ENCODE measurements at regions not wholly inside any gene's neighbourhood (a gene's known extent, or its start where the extent isn't known, plus 50 kb on each side); places are given as distances from the start of the nearest gene placed in this dataset.

DNA sequence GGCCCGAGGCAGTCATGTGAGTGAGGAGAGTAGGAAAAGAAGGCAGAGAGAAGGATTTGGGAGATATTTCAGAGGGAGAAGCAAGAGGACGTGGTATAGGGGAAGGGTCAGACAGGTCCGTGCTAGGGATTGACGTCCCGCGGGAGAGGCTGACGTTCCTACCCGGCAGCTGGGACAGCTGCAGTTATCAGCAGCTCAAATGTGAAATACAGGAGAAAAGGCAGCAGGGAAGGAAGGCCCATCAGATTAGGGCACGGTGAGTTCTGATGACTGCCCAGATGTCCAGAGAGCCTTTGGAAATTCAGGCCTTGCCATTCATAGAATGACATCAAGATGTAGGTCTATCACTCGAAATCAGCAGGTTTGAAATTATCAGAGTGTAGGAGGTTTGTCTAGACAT, 88.4 kb downstream of the IRS2 start:
- H2AFZ ChIP-seq (ENCODE audit: low read length): no peak overlapping the region
- H3K4me3 ChIP-seq (ENCODE audit: low read depth, low read length, poor library complexity, severe bottlenecking): no peak overlapping the region
- no peaks in the 10 kb centered on the region for H3K9me2 ChIP-seq (ENCODE audit: low read depth, low read length)
- H3K4me2 ChIP-seq (ENCODE audit: low read length): no peak overlapping the region
- no peak overlapping the region for H3K9ac ChIP-seq (ENCODE audit: low read length)
- H3K27me3 ChIP-seq (ENCODE audit: insufficient read depth, low read length): no peaks in the 10 kb centered on the region
- no peaks in the 10 kb centered on the region for H3F3A ChIP-seq (ENCODE audit: insufficient read depth, low read length)
- no peak overlapping the region for H3K27ac ChIP-seq (ENCODE audit: low read depth, low read length, poor library complexity, severe bottlenecking)
- no peaks in the 10 kb centered on the region for H4K20me1 ChIP-seq (ENCODE audit: insufficient read depth, low read length)
- no peaks in the 10 kb centered on the region for H3K79me2 ChIP-seq (ENCODE audit: insufficient read depth, low read length)
- TF ChIP-seq, protein P1, sequence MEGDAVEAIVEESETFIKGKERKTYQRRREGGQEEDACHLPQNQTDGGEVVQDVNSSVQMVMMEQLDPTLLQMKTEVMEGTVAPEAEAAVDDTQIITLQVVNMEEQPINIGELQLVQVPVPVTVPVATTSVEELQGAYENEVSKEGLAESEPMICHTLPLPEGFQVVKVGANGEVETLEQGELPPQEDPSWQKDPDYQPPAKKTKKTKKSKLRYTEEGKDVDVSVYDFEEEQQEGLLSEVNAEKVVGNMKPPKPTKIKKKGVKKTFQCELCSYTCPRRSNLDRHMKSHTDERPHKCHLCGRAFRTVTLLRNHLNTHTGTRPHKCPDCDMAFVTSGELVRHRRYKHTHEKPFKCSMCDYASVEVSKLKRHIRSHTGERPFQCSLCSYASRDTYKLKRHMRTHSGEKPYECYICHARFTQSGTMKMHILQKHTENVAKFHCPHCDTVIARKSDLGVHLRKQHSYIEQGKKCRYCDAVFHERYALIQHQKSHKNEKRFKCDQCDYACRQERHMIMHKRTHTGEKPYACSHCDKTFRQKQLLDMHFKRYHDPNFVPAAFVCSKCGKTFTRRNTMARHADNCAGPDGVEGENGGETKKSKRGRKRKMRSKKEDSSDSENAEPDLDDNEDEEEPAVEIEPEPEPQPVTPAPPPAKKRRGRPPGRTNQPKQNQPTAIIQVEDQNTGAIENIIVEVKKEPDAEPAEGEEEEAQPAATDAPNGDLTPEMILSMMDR (IDR thresholded peaks at IDR 0.05; ENCODE audit: low read length): no peak
- TF ChIP-seq EZH2 (IDR thresholded peaks at IDR 0.05; ENCODE audit: borderline replicate concordance, low read length): no peak
- no peaks in the 10 kb centered on the region for H3K9me3 ChIP-seq (ENCODE audit: low read length)
- H3K4me1 ChIP-seq (ENCODE audit: insufficient read depth, low read length, severe bottlenecking): no peaks in the 10 kb centered on the region
- no peaks in the 10 kb centered on the region for H3K36me3 ChIP-seq (ENCODE audit: insufficient read depth, low read length)

DNA sequence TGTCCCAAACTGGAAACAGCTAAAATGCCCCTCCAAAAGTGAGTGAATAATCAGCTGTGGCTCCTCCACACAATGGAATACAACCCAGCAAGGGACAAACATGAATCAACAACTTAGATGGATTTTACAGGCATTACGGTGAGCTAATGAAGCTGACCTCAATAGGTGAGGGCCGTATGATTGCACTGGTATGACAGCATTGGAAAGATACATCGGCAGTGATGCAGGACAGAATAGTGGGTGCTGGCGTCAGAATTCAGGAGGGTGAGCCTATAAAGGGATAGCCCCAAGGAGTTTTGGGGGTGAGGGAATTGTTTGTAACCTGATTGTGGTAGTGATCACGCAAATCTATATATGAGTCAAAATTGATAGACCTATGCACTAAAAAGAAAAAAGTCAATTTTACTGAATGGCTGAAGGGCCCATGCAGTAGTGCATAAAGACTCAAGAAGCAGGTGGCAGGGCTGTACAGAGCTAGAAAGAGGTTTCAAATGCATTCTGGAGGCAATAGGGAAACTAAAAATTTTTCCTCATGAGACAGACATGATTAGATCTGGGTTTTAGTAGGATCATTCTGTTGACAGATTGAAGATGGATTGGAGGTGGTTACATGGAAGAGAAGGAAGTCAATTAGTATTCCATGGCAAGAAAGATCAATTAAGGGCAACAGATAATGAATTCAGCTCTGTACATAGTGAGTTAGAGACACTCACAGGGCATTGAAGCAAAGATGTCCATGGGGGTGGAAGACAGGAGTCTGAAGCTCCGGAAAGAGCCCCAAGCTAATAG, 90.8 kb downstream of the IRS2 start:
- Histone ChIP-seq H3K9me2 (ENCODE audit: low read depth, low read length) (no peaks in the 10 kb centered on the region), H2AFZ (ENCODE audit: low read length) (no peak overlapping the region), H3K4me3 (ENCODE audit: low read depth, low read length, poor library complexity, severe bottlenecking) (no peak overlapping the region), H3K9ac (ENCODE audit: low read length) (no peak overlapping the region), H3K4me1 (ENCODE audit: insufficient read depth, low read length, severe bottlenecking) (no peaks in the 10 kb centered on the region), H3K9me3 (ENCODE audit: low read length) (no peaks in the 10 kb centered on the region), H3K79me2 (ENCODE audit: insufficient read depth, low read length) (no peaks in the 10 kb centered on the region), H3K36me3 (ENCODE audit: insufficient read depth, low read length) (no peaks in the 10 kb centered on the region), H3K27ac (ENCODE audit: low read depth, low read length, poor library complexity, severe bottlenecking) (no peak overlapping the region), H3K27me3 (ENCODE audit: insufficient read depth, low read length) (no peaks in the 10 kb centered on the region), H4K20me1 (ENCODE audit: insufficient read depth, low read length) (no peaks in the 10 kb centered on the region), H3K4me2 (ENCODE audit: low read length) (no peak overlapping the region), H3F3A (ENCODE audit: insufficient read depth, low read length) (no peaks in the 10 kb centered on the region)
- TF ChIP-seq EZH2 (IDR thresholded peaks at IDR 0.05; ENCODE audit: borderline replicate concordance, low read length): no peak
- TF ChIP-seq, protein P1 (IDR thresholded peaks at IDR 0.05; ENCODE audit: low read length): no peak

DNA sequence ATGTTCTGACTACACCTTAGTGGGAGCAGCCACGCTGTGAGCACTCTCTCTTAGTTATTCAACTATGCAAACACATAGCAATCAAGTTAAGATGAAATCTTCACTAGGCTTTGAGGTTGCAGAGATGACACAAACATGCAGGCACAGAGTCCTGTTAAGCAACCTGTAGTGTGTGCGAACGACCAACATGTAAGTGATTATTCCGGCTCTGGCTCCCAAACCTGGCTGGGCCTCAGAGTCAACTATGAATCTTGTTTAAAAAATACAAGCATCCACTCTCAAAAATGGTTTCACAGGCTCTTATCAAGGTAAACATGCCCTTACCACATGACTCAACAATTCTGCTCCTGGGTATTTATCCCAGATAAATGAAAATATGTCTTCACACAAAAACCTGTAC, 91.4 kb downstream of the IRS2 start:
- no peak overlapping the region for H3K4me2 ChIP-seq (ENCODE audit: low read length)
- no peaks in the 10 kb centered on the region for H3K4me1 ChIP-seq (ENCODE audit: insufficient read depth, low read length, severe bottlenecking)
- no peaks in the 10 kb centered on the region for H3K9me3 ChIP-seq (ENCODE audit: low read length)
- no peak overlapping the region for H2AFZ ChIP-seq (ENCODE audit: low read length)
- H3F3A ChIP-seq (ENCODE audit: insufficient read depth, low read length): no peaks in the 10 kb centered on the region
- H3K9ac ChIP-seq (ENCODE audit: low read length): no peak overlapping the region
- no peaks in the 10 kb centered on the region for H3K9me2 ChIP-seq (ENCODE audit: low read depth, low read length)
- H3K27me3 ChIP-seq (ENCODE audit: insufficient read depth, low read length): no peaks in the 10 kb centered on the region
- no peaks in the 10 kb centered on the region for H3K79me2 ChIP-seq (ENCODE audit: insufficient read depth, low read length)
- no peaks in the 10 kb centered on the region for H3K36me3 ChIP-seq (ENCODE audit: insufficient read depth, low read length)
- no peak overlapping the region for H3K27ac ChIP-seq (ENCODE audit: low read depth, low read length, poor library complexity, severe bottlenecking)
- TF ChIP-seq, protein P1 (IDR thresholded peaks at IDR 0.05; ENCODE audit: low read length): no peak
- TF ChIP-seq EZH2 (IDR thresholded peaks at IDR 0.05; ENCODE audit: borderline replicate concordance, low read length): no peak
- no peak overlapping the region for H3K4me3 ChIP-seq (ENCODE audit: low read depth, low read length, poor library complexity, severe bottlenecking)
- no peaks in the 10 kb centered on the region for H4K20me1 ChIP-seq (ENCODE audit: insufficient read depth, low read length)
